ENCODE measurements at regions not wholly inside any gene's neighbourhood (a gene's known extent, or its start where the extent isn't known, plus 50 kb on each side); places are given as distances from the start of the nearest gene placed in this dataset.

GRCh38 chrX:10906866-10907265 lies 204.3 kb upstream of the HCCS start:
- intact Hi-C loops (cut with DNase I; ENCODE audit: low total_unique reads): no loop called here
- TF ChIP-seq CTCF (IDR thresholded peaks at IDR 0.05 in 8 of 11, conservative IDR thresholded peaks at IDR 0.05 in 3 of 11) (no peak), POLR2AphosphoS5 (IDR thresholded peaks at IDR 0.05) (no peak), POLR2A (IDR thresholded peaks at IDR 0.05) (no peak)
- H3K4me1 ChIP-seq: no peaks in the 10 kb centered on the region
- peaks cover 0 to 18% (median 2%) of the 10 kb centered on the region in 8 donors for H3K9me3 ChIP-seq
- DNase-seq: no peak
- no peaks in the 10 kb centered on the region for H3K27me3 ChIP-seq (replicated peaks in 1 of 7)
- no peak overlapping the region for H3K4me3 ChIP-seq
- no peaks in the 10 kb centered on the region for H3K36me3 ChIP-seq
- WGBS, 5 donors: 54 to 77% (median 73%) methylated on average over 1 of the region's 1 CpG
- no peak overlapping the region for H3K27ac ChIP-seq

- Histone ChIP-seq H3K36me3 (no peaks in the 10 kb centered on the region), H3K9me3 (peaks cover 0 to 4% (median 0%) of the 10 kb centered on the region in 8 donors), H3K4me3 (no peak overlapping the region), H3K27me3 (replicated peaks in 1 of 7) (no peaks in the 10 kb centered on the region), H3K4me1 (no peaks in the 10 kb centered on the region), H3K27ac (no peak overlapping the region)
- TF ChIP-seq POLR2AphosphoS5 (IDR thresholded peaks at IDR 0.05): no peak
- no peak for TF ChIP-seq CTCF (IDR thresholded peaks at IDR 0.05 in 8 of 11, conservative IDR thresholded peaks at IDR 0.05 in 3 of 11)
- no peak for TF ChIP-seq POLR2A (IDR thresholded peaks at IDR 0.05)
- intact Hi-C loops (cut with DNase I; ENCODE audit: low total_unique reads): no loop called here
- no peak for DNase-seq
Observed at GRCh38 chrX:10922159-10922558, 189.0 kb upstream of the HCCS start.

GRCh38 chrX:10922835-10923234 lies 188.3 kb upstream of the HCCS start:
- peaks cover 0 to 7% (median 0%) of the 10 kb centered on the region in 8 donors for H3K9me3 ChIP-seq
- TF ChIP-seq POLR2AphosphoS5 (IDR thresholded peaks at IDR 0.05) (no peak), POLR2A (IDR thresholded peaks at IDR 0.05) (no peak), CTCF (IDR thresholded peaks at IDR 0.05 in 8 of 11, conservative IDR thresholded peaks at IDR 0.05 in 3 of 11) (no peak)
- no peak overlapping the region for H3K27ac ChIP-seq
- H3K36me3 ChIP-seq: no peaks in the 10 kb centered on the region
- 44 to 76% (median 71%) methylated on average over 1 of the region's 1 CpG for WGBS, 5 donors
- no peaks in the 10 kb centered on the region for H3K27me3 ChIP-seq (replicated peaks in 1 of 7)
- H3K4me3 ChIP-seq: no peak overlapping the region
- intact Hi-C loops (cut with DNase I; ENCODE audit: low total_unique reads): no loop called here
- no peaks in the 10 kb centered on the region for H3K4me1 ChIP-seq
- DNase-seq: no peak

- no peak for DNase-seq
- Histone ChIP-seq H3K9me3 (peaks cover 0 to 14% (median 0%) of the 10 kb centered on the region in 8 donors), H3K27ac (no peak overlapping the region), H3K4me1 (no peaks in the 10 kb centered on the region), H3K36me3 (no peaks in the 10 kb centered on the region), H3K27me3 (replicated peaks in 1 of 7) (no peaks in the 10 kb centered on the region), H3K4me3 (no peak overlapping the region)
- no peak for TF ChIP-seq POLR2A (IDR thresholded peaks at IDR 0.05)
- TF ChIP-seq CTCF (IDR thresholded peaks at IDR 0.05 in 8 of 11, conservative IDR thresholded peaks at IDR 0.05 in 3 of 11): no peak
- no peak for TF ChIP-seq POLR2AphosphoS5 (IDR thresholded peaks at IDR 0.05)
- 74 to 98% (median 88%) methylated on average over 3 of the region's 3 CpGs for WGBS, 5 donors
- intact Hi-C loops (cut with DNase I; ENCODE audit: low total_unique reads): no loop called here
Observed at GRCh38 chrX:10923466-10923865, 187.7 kb upstream of the HCCS start.

All from spleen (tissue), 11 donors.